HG03196 (cell line): ENCODE measurements at regions not wholly inside any gene's neighbourhood (a gene's known extent, or its start where the extent isn't known, plus 50 kb on each side); places are given as distances from the start of the nearest gene placed in this dataset.

Experiments used
- ATAC-seq: cut with Tn5 transposase; IDR thresholded peaks from one replicate; pipeline ENCODE4 v1.9.1; 2021; ENCODE audit not compliant: unreplicated experiment

- ATAC-seq, result peak; percentile 70
Measured at GRCh38 chr2:146228466-146229058, 1616.3 kb upstream of the ACVR2A start.

- ATAC-seq, result no peak
Measured at GRCh38 chr2:146228020-146228393, 1616.8 kb upstream of the ACVR2A start.

- no peak for ATAC-seq
Measured at GRCh38 chr2:146227152-146228019, 1617.4 kb upstream of the ACVR2A start.

GRCh38 chr2:146226077-146226476, 1618.8 kb upstream of the ACVR2A start:
- no peak for ATAC-seq

GRCh38 chr2:146221826-146222225, 1623.0 kb upstream of the ACVR2A start:
- no peak for ATAC-seq

GRCh38 chr2:146220957-146221356, 1623.9 kb upstream of the ACVR2A start:
- no peak for ATAC-seq

GRCh38 chr2:146214394-146214929, 1630.4 kb upstream of the ACVR2A start:
- no peak for ATAC-seq

- ATAC-seq, result no peak
Measured at GRCh38 chr2:146213674-146214073, 1631.2 kb upstream of the ACVR2A start.

- no peak for ATAC-seq
Measured at GRCh38 chr2:146212602-146213001, 1632.2 kb upstream of the ACVR2A start.

GRCh38 chr2:146209842-146210275, 1635.0 kb upstream of the ACVR2A start:
- ATAC-seq, result no peak

- no peak for ATAC-seq
Measured at GRCh38 chr2:146207901-146208300, 1636.9 kb upstream of the ACVR2A start.

GRCh38 chr2:146207417-146207816, 1637.4 kb upstream of the ACVR2A start:
- no peak for ATAC-seq

- no peak for ATAC-seq
Measured at GRCh38 chr2:146203064-146203624, 1641.7 kb upstream of the ACVR2A start.

- ATAC-seq, result no peak
Measured at GRCh38 chr2:146193619-146194018, 1651.2 kb upstream of the ACVR2A start.

- no peak for ATAC-seq
Measured at GRCh38 chr2:146189541-146189940, 1655.3 kb upstream of the ACVR2A start.

- ATAC-seq, result no peak
Measured at GRCh38 chr2:146173934-146174333, 1654.0 kb upstream of the ZEB2 start.

GRCh38 chr2:146161256-146161882, 1641.5 kb upstream of the ZEB2 start:
- ATAC-seq, result no peak

- no peak for ATAC-seq
Measured at GRCh38 chr2:146158072-146158674, 1638.3 kb upstream of the ZEB2 start.

- ATAC-seq, result no peak
Measured at GRCh38 chr2:146147448-146148012, 1627.6 kb upstream of the ZEB2 start.

- no peak for ATAC-seq
Measured at GRCh38 chr2:146143971-146144370, 1624.1 kb upstream of the ZEB2 start.

GRCh38 chr2:146138820-146139219, 1618.9 kb upstream of the ZEB2 start:
- ATAC-seq, result no peak
